B cell (primary cell): ENCODE measurements at regions not wholly inside any gene's neighbourhood (a gene's known extent, or its start where the extent isn't known, plus 50 kb on each side); places are given as distances from the start of the nearest gene placed in this dataset.

Experiments used
- ATAC-seq: fragments of 200-7000 bp; cut with Tn5 transposase; one replicate; pipeline ENCODE4 v1.10.0; 2021; ENCODE audit warnings: low read depth, mild to moderate bottlenecking, moderate number of reproducible peaks, moderate library complexity
- CTCF ChIA-PET: fragments of 350-600 bp; sonication (Branson Sonifier 250); formaldehyde crosslinking; loops from one replicate; lab custom pipeline; 2021; ENCODE audit warnings: antibody characterized with exemption, inconsistent platforms; lab: Charles Lee
- POLR2A ChIA-PET: fragments of 350-600 bp; sonication (Branson Sonifier 250); formaldehyde crosslinking; loops from one replicate; lab custom pipeline; 2021; ENCODE audit warnings: antibody characterized with exemption; lab: Charles Lee
- DNase-seq: peaks from one replicate; pipeline ENCODE4 v3.0.0; 2013
- H2AFZ ChIP-seq: 2 replicates; pipeline ENCODE4 v1.6.1; 2012; ENCODE audit warnings: mild to moderate bottlenecking, low read depth, low read length; ENCODE audit not compliant: insufficient read depth, poor library complexity, severe bottlenecking
- H3K27ac ChIP-seq, 2 donors: 1 replicate in 1 of 2; 2 replicates in 1 of 2; pipeline ENCODE4 v1.5.1; 2012 to 2013; ENCODE audit warnings: low read length in 2 of 2, mild to moderate bottlenecking in 2 of 2, moderate library complexity in 1 of 2
- H3K27me3 ChIP-seq, 4 experiments: fragments of 200-600 bp in 1 of 4; sonication (generic) in 1 of 4; replicated peaks in 1 of 4; 1 replicate in 2 of 4; 2 replicates in 2 of 4; pipeline versions ENCODE4 v1.6.1 to v1.7.0; 2013 to 2016; ENCODE audit warnings: low read length in 3 of 4, mild to moderate bottlenecking in 2 of 4, mixed read lengths in 1 of 4, moderate library complexity in 1 of 4; ENCODE audit not compliant: insufficient read depth in 4 of 4, control insufficient read depth in 3 of 4; ENCODE audit errors: control extremely low read depth in 1 of 4
- H3K36me3 ChIP-seq, 2 experiments: replicated peaks in 1 of 2; 1 replicate in 1 of 2; 2 replicates in 1 of 2; pipeline versions ENCODE4 v1.6.1 to v1.7.1; 2013; ENCODE audit warnings: low read length in 1 of 2; ENCODE audit not compliant: insufficient read depth in 2 of 2, control insufficient read depth in 1 of 2; ENCODE audit errors: control extremely low read depth in 1 of 2, extremely low read depth in 1 of 2
- H3K4me1 ChIP-seq, 2 donors: fragments of 200-600 bp in 1 of 2; sonication (generic) in 1 of 2; 1 replicate in 1 of 2; 2 replicates in 1 of 2; pipeline versions ENCODE4 v1.5.1 to v1.6.1; 2013 to 2017; ENCODE audit warnings: low read length in 2 of 2; ENCODE audit not compliant: control insufficient read depth in 2 of 2, insufficient read depth in 2 of 2
- H3K4me2 ChIP-seq: replicated peaks from 2 replicates; pipeline ENCODE3; 2012; ENCODE audit warnings: mild to moderate bottlenecking, low read depth, low read length; ENCODE audit not compliant: poor library complexity, severe bottlenecking
- H3K4me3 ChIP-seq, 5 experiments: fragments of 200-600 bp in 1 of 5; sonication (generic) in 1 of 5; 1 replicate in 3 of 5; 2 replicates in 2 of 5; pipeline versions ENCODE4 v1.5.1 to v1.7.0; 2011 to 2016; ENCODE audit warnings: low read length in 4 of 5, mild to moderate bottlenecking in 4 of 5, low read depth in 2 of 5, control low read depth in 1 of 5, moderate library complexity in 1 of 5; ENCODE audit not compliant: insufficient read depth in 1 of 5; ENCODE audit errors: control extremely low read depth in 1 of 5, extremely low read depth in 1 of 5
- H3K79me2 ChIP-seq: fragments of 200-600 bp; sonication (generic); one replicate; pipeline ENCODE4 v1.6.0; 2016; ENCODE audit warnings: low read length; ENCODE audit not compliant: control insufficient read depth, insufficient read depth
- H3K9ac ChIP-seq: fragments of 200-600 bp; sonication (generic); 2 replicates; pipeline ENCODE4 v1.6.1; 2017; ENCODE audit warnings: mild to moderate bottlenecking, low read length, moderate library complexity
- H3K9me3 ChIP-seq, 3 donors: one replicate each; pipeline versions ENCODE4 v1.6.1 to v1.7.1; 2013; ENCODE audit warnings: low read length in 2 of 3; ENCODE audit not compliant: control insufficient read depth in 2 of 3, insufficient read depth in 1 of 3; ENCODE audit errors: control extremely low read depth in 1 of 3
- H4K20me1 ChIP-seq: 2 replicates; pipeline ENCODE4 v1.6.0; 2012; ENCODE audit warnings: mild to moderate bottlenecking, low read length; ENCODE audit not compliant: insufficient read depth, control insufficient read depth, poor library complexity, severe bottlenecking
- H3K27ac Mint-ChIP-seq: one replicate; pipeline ENCODE4 v1.8.0; 2021; ENCODE audit warnings: mixed read lengths
- H3K27me3 Mint-ChIP-seq: one replicate; pipeline ENCODE4 v1.8.0; 2021; ENCODE audit warnings: mixed read lengths
- H3K4me1 Mint-ChIP-seq: one replicate; pipeline ENCODE4 v1.8.0; 2021; ENCODE audit warnings: mixed read lengths
- H3K4me3 Mint-ChIP-seq: one replicate; pipeline ENCODE4 v1.8.0; 2021; ENCODE audit warnings: mixed read lengths
- H3K9me3 Mint-ChIP-seq: one replicate; pipeline ENCODE4 v1.8.0; 2022; ENCODE audit warnings: mixed read lengths; ENCODE audit not compliant: insufficient read depth
- EZH2 ChIP-seq: IDR thresholded peaks from 2 replicates; pipeline ENCODE4 v1.6.1; 2012; ENCODE audit warnings: borderline replicate concordance, low read depth, mild to moderate bottlenecking, moderate library complexity, low read length; ENCODE audit not compliant: insufficient read depth, poor library complexity, severe bottlenecking
- WGBS: methylation state at CpG from one replicate; pipeline ENCODE4 v1.1.5; 2013; ENCODE audit warnings: missing lambda C conversion rate; ENCODE audit not compliant: insufficient coverage; 5-methylcytosine and 5-hydroxymethylcytosine counted together
- intact Hi-C: fragments of 100-400 bp; cut with micrococcal nuclease; formaldehyde crosslinking; loops from one replicate; pipeline ENCODE4 v1.10.0; 2022
- TF ChIP-seq, protein P1 (sequence below): fragments of 200-600 bp; IDR thresholded peaks from one replicate; pipeline ENCODE4 v1.8.0; 2022; ENCODE audit warnings: antibody characterized with exemption, mild to moderate bottlenecking

- no peak overlapping the region for H3K4me3 Mint-ChIP-seq
- H3K27me3 Mint-ChIP-seq: peaks cover 17% of the 10 kb centered on the region
- ChIA-PET POLR2A (no interaction called here), CTCF (no interaction called here)
- H3K4me1 Mint-ChIP-seq: no peaks in the 10 kb centered on the region
- Histone ChIP-seq H3K36me3 (no peaks in the 10 kb centered on the region), H3K27me3 (peaks cover 0 to 7% (median 1%) of the 10 kb centered on the region in 4 experiments), H3K4me2 (no peak overlapping the region), H3K9ac (no peak overlapping the region), H3K9me3 (peaks cover 1 to 3% (median 2%) of the 10 kb centered on the region in 3 donors), H2AFZ (no peak overlapping the region), H3K27ac (no peak overlapping the region), H4K20me1 (no peaks in the 10 kb centered on the region), H3K4me1 (no peaks in the 10 kb centered on the region), H3K4me3 (no peak overlapping the region), H3K79me2 (no peaks in the 10 kb centered on the region)
- TF ChIP-seq, protein P1, sequence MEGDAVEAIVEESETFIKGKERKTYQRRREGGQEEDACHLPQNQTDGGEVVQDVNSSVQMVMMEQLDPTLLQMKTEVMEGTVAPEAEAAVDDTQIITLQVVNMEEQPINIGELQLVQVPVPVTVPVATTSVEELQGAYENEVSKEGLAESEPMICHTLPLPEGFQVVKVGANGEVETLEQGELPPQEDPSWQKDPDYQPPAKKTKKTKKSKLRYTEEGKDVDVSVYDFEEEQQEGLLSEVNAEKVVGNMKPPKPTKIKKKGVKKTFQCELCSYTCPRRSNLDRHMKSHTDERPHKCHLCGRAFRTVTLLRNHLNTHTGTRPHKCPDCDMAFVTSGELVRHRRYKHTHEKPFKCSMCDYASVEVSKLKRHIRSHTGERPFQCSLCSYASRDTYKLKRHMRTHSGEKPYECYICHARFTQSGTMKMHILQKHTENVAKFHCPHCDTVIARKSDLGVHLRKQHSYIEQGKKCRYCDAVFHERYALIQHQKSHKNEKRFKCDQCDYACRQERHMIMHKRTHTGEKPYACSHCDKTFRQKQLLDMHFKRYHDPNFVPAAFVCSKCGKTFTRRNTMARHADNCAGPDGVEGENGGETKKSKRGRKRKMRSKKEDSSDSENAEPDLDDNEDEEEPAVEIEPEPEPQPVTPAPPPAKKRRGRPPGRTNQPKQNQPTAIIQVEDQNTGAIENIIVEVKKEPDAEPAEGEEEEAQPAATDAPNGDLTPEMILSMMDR: no peak
- TF ChIP-seq EZH2: no peak
- no peaks in the 10 kb centered on the region for H3K9me3 Mint-ChIP-seq
- no peak for ATAC-seq
- H3K27ac Mint-ChIP-seq: no peak overlapping the region
- no peak for DNase-seq
- intact Hi-C loops: no loop called here
- WGBS: 84% methylated on average over 2 of the region's 4 CpGs
Observed at GRCh38 chr11:11107076-11107723, 245.8 kb downstream of the CSNK2A3 start.

- DNase-seq (no peak), ATAC-seq (no peak)
- no peak for TF ChIP-seq EZH2
- TF ChIP-seq, protein P1: no peak
- no peak overlapping the region for H2AFZ ChIP-seq
- ChIA-PET CTCF (no interaction called here), POLR2A (no interaction called here)
- no peaks in the 10 kb centered on the region for H4K20me1 ChIP-seq
- H3K4me2 ChIP-seq: no peak overlapping the region
- H3K79me2 ChIP-seq: no peaks in the 10 kb centered on the region
- H3K27ac ChIP-seq: no peak overlapping the region
- no peak overlapping the region for H3K27ac Mint-ChIP-seq
- H3K27me3 ChIP-seq: peaks cover 0 to 7% (median 1%) of the 10 kb centered on the region in 4 experiments
- no peaks in the 10 kb centered on the region for H3K4me1 Mint-ChIP-seq
- H3K4me3 ChIP-seq: no peak overlapping the region
- intact Hi-C loops: no loop called here
- no CpG with 5 or more reads among the region's 1 CpG for WGBS
- no peaks in the 10 kb centered on the region for H3K36me3 ChIP-seq
- H3K27me3 Mint-ChIP-seq: peaks cover 21% of the 10 kb centered on the region
- H3K9me3 ChIP-seq: peaks cover 1 to 3% (median 2%) of the 10 kb centered on the region in 3 donors
- H3K4me3 Mint-ChIP-seq: no peak overlapping the region
- no peaks in the 10 kb centered on the region for H3K9me3 Mint-ChIP-seq
- no peaks in the 10 kb centered on the region for H3K4me1 ChIP-seq
- no peak overlapping the region for H3K9ac ChIP-seq
Observed at GRCh38 chr11:11105361-11105760, 247.5 kb upstream of the ZBED5 start.
